NB4 (cell line): ENCODE measurements at regions not wholly inside any gene's neighbourhood (a gene's known extent, or its start where the extent isn't known, plus 50 kb on each side); places are given as distances from the start of the nearest gene placed in this dataset.

Experiments used
- CTCF ChIP-seq: IDR thresholded peaks from one replicate; pipeline ENCODE4 v1.5.1; 2012; ENCODE audit warnings: low read depth, low read length
- MAX ChIP-seq: IDR thresholded peaks from 2 replicates; pipeline ENCODE4 v1.6.1; 2011; ENCODE audit warnings: low read depth, low read length
- MYC ChIP-seq: IDR thresholded peaks from 2 replicates; pipeline ENCODE4 v1.6.1; 2011; ENCODE audit warnings: low read depth, low read length
- POLR2A ChIP-seq: IDR thresholded peaks from 2 replicates; pipeline ENCODE4 v1.6.1; 2011; ENCODE audit warnings: mild to moderate bottlenecking; ENCODE audit not compliant: insufficient read length; ENCODE audit errors: extremely low read depth

GRCh38 chr1:244306544-244306943, 145.2 kb downstream of the ADSS2 start:
- no peak for TF ChIP-seq CTCF
- TF ChIP-seq POLR2A, result no peak
- TF ChIP-seq MAX, result no peak
- no peak for TF ChIP-seq MYC
